Thoracic aorta (tissue), 2 donors: ENCODE measurements at regions not wholly inside any gene's neighbourhood (a gene's known extent, or its start where the extent isn't known, plus 50 kb on each side); places are given as distances from the start of the nearest gene placed in this dataset.

Experiments used
- ATAC-seq: fragments of 150-250 bp; one replicate; pipeline ENCODE4 v1.8.0; 2017; ENCODE audit warnings: low read depth; ENCODE audit not compliant: insufficient number of reproducible peaks, low FRiP score
- DNase-seq: peaks from one replicate; pipeline ENCODE4 v3.0.0-alpha.2; 2020; ENCODE audit warnings: low spot score
- H3K27ac ChIP-seq, 2 donors: fragments of 200-600 bp; sonication (generic); 1 replicate in 1 of 2; 2 replicates in 1 of 2; pipeline ENCODE4 v1.5.1; 2016; ENCODE audit warnings: mild to moderate bottlenecking in 2 of 2, moderate library complexity in 2 of 2
- H3K27me3 ChIP-seq: fragments of 200-600 bp; sonication (generic); replicated peaks from 2 replicates; pipeline ENCODE4 v1.6.0; 2016; ENCODE audit warnings: mild to moderate bottlenecking; ENCODE audit not compliant: insufficient read depth
- H3K36me3 ChIP-seq: fragments of 200-600 bp; sonication (generic); one replicate; pipeline ENCODE4 v1.5.1; 2016
- H3K4me1 ChIP-seq, 2 donors: fragments of 200-600 bp; sonication (generic); 1 replicate in 1 of 2; 2 replicates in 1 of 2; pipeline versions ENCODE4 v1.5.1 to v1.6.0; 2016; ENCODE audit warnings: low read depth in 2 of 2, mild to moderate bottlenecking in 1 of 2; ENCODE audit not compliant: control insufficient read depth in 1 of 2
- H3K4me3 ChIP-seq: fragments of 200-600 bp; sonication (generic); 2 replicates; pipeline ENCODE4 v1.5.1; 2016; ENCODE audit warnings: mild to moderate bottlenecking
- H3K9me3 ChIP-seq: fragments of 200-600 bp; sonication (generic); 2 replicates; pipeline ENCODE4 v1.5.1; 2016
- CTCF ChIP-seq: fragments of 200-600 bp; sonication (generic); IDR thresholded peaks from one replicate; pipeline ENCODE4 v1.5.1; 2019; ENCODE audit warnings: antibody characterized with exemption

- H3K4me1 ChIP-seq, result no peaks in the 10 kb centered on the region
- no peak overlapping the region for H3K27ac ChIP-seq
- H3K36me3 ChIP-seq, result no peaks in the 10 kb centered on the region
- DNase-seq (no peak), ATAC-seq (no peak)
- H3K27me3 ChIP-seq, result no peaks in the 10 kb centered on the region
- no peaks in the 10 kb centered on the region for H3K9me3 ChIP-seq
- no peak overlapping the region for H3K4me3 ChIP-seq
- TF ChIP-seq CTCF, result no peak
Measured at GRCh38 chr20:43302936-43303335, 113.2 kb upstream of the PTPRT start.

- no peaks in the 10 kb centered on the region for H3K36me3 ChIP-seq
- DNase-seq (no peak), ATAC-seq (no peak)
- H3K27me3 ChIP-seq, result no peaks in the 10 kb centered on the region
- H3K9me3 ChIP-seq, result no peaks in the 10 kb centered on the region
- no peak for TF ChIP-seq CTCF
- no peak overlapping the region for H3K27ac ChIP-seq
- H3K4me1 ChIP-seq, result no peaks in the 10 kb centered on the region
- H3K4me3 ChIP-seq, result no peak overlapping the region
Measured at GRCh38 chr20:43300901-43301300, 111.2 kb upstream of the PTPRT start.

GRCh38 chr20:43295781-43296180, 106.1 kb upstream of the PTPRT start:
- Histone ChIP-seq H3K27me3 (no peaks in the 10 kb centered on the region), H3K4me3 (no peak overlapping the region), H3K4me1 (no peaks in the 10 kb centered on the region), H3K36me3 (no peaks in the 10 kb centered on the region), H3K27ac (no peak overlapping the region), H3K9me3 (no peaks in the 10 kb centered on the region)
- DNase-seq, result no peak
- no peak for ATAC-seq
- TF ChIP-seq CTCF, result no peak

- Histone ChIP-seq H3K9me3 (no peaks in the 10 kb centered on the region), H3K27ac (no peak overlapping the region), H3K36me3 (no peaks in the 10 kb centered on the region), H3K27me3 (no peaks in the 10 kb centered on the region), H3K4me1 (no peaks in the 10 kb centered on the region), H3K4me3 (no peak overlapping the region)
- DNase-seq (no peak), ATAC-seq (no peak)
- no peak for TF ChIP-seq CTCF
Measured at GRCh38 chr20:43295263-43295662, 105.6 kb upstream of the PTPRT start.

GRCh38 chr20:43294031-43294430, 104.3 kb upstream of the PTPRT start:
- no peaks in the 10 kb centered on the region for H3K4me1 ChIP-seq
- no peak overlapping the region for H3K4me3 ChIP-seq
- no peaks in the 10 kb centered on the region for H3K27me3 ChIP-seq
- ATAC-seq, result no peak
- no peak for TF ChIP-seq CTCF
- H3K9me3 ChIP-seq, result no peaks in the 10 kb centered on the region
- H3K36me3 ChIP-seq, result no peaks in the 10 kb centered on the region
- H3K27ac ChIP-seq, result no peak overlapping the region
- DNase-seq, result no peak
